OCI-LY3 (cell line): ENCODE measurements at regions not wholly inside any gene's neighbourhood (a gene's known extent, or its start where the extent isn't known, plus 50 kb on each side); places are given as distances from the start of the nearest gene placed in this dataset.

Source experiments
- EZH2phosphoT487 ChIP-seq: fragments of 200-600 bp; shearing (Covaris generic); IDR thresholded peaks from 2 replicates; pipeline ENCODE4 v1.6.1; 2018; ENCODE audit warnings: antibody characterized with exemption, mixed run types, low read depth
- TF ChIP-seq, protein P1 (sequence below): fragments of 200-600, 300-600 bp; sonication (generic); IDR thresholded peaks from 2 replicates; pipeline ENCODE4 v1.5.1; 2014; ENCODE audit warnings: antibody characterized with exemption, low read length, low read depth

GRCh38 chr5:51644976-51645375, 261.7 kb downstream of the ISL1 start:
- TF ChIP-seq, protein P1, sequence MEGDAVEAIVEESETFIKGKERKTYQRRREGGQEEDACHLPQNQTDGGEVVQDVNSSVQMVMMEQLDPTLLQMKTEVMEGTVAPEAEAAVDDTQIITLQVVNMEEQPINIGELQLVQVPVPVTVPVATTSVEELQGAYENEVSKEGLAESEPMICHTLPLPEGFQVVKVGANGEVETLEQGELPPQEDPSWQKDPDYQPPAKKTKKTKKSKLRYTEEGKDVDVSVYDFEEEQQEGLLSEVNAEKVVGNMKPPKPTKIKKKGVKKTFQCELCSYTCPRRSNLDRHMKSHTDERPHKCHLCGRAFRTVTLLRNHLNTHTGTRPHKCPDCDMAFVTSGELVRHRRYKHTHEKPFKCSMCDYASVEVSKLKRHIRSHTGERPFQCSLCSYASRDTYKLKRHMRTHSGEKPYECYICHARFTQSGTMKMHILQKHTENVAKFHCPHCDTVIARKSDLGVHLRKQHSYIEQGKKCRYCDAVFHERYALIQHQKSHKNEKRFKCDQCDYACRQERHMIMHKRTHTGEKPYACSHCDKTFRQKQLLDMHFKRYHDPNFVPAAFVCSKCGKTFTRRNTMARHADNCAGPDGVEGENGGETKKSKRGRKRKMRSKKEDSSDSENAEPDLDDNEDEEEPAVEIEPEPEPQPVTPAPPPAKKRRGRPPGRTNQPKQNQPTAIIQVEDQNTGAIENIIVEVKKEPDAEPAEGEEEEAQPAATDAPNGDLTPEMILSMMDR, result no peak
- TF ChIP-seq EZH2phosphoT487, result no peak
